Astrocyte of the cerebellum (primary cell): ENCODE measurements at regions not wholly inside any gene's neighbourhood (a gene's known extent, or its start where the extent isn't known, plus 50 kb on each side); places are given as distances from the start of the nearest gene placed in this dataset.
"Not testable (repeated sequence)": the region's sequence is repeated elsewhere in the genome, so short reads cannot be mapped to it uniquely, and the experiment has no call there.

Experiments
- DNase-seq: peaks from one replicate; pipeline ENCODE4 v3.0.0-alpha.2; 2011; ENCODE audit warnings: low read depth
- H3K4me3 ChIP-seq: 2 replicates; pipeline ENCODE4 v1.5.1; 2011; ENCODE audit warnings: mild to moderate bottlenecking, low read depth, low read length, moderate library complexity
- in situ Hi-C: cut with HindIII; loops from 2 replicates; pipeline ENCODE4 v1.10.0; 2017; ENCODE audit warnings: low sequenced_read_pairs
- TF ChIP-seq, protein P1 (sequence below): IDR thresholded peaks from 2 replicates; pipeline ENCODE4 v1.5.1; 2012; ENCODE audit warnings: low read length, low read depth, moderate library complexity, mild to moderate bottlenecking; ENCODE audit errors: missing control alignments

GRCh38 chr11:43177975-43178374, 133.8 kb upstream of the API5 start:
- TF ChIP-seq, protein P1, sequence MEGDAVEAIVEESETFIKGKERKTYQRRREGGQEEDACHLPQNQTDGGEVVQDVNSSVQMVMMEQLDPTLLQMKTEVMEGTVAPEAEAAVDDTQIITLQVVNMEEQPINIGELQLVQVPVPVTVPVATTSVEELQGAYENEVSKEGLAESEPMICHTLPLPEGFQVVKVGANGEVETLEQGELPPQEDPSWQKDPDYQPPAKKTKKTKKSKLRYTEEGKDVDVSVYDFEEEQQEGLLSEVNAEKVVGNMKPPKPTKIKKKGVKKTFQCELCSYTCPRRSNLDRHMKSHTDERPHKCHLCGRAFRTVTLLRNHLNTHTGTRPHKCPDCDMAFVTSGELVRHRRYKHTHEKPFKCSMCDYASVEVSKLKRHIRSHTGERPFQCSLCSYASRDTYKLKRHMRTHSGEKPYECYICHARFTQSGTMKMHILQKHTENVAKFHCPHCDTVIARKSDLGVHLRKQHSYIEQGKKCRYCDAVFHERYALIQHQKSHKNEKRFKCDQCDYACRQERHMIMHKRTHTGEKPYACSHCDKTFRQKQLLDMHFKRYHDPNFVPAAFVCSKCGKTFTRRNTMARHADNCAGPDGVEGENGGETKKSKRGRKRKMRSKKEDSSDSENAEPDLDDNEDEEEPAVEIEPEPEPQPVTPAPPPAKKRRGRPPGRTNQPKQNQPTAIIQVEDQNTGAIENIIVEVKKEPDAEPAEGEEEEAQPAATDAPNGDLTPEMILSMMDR: no peak

GRCh38 chr11:43194459-43194858, 117.3 kb upstream of the API5 start:
- in situ Hi-C loops, DNase-seq, H3K4me3 ChIP-seq: not testable (repeated sequence)

More at GRCh38 chr11:43177975-43178374, 133.8 kb upstream of the API5 start:
- DNase-seq: no peak
- H3K4me3 ChIP-seq: no peak overlapping the region
- in situ Hi-C loops: no loop called here

DNA sequence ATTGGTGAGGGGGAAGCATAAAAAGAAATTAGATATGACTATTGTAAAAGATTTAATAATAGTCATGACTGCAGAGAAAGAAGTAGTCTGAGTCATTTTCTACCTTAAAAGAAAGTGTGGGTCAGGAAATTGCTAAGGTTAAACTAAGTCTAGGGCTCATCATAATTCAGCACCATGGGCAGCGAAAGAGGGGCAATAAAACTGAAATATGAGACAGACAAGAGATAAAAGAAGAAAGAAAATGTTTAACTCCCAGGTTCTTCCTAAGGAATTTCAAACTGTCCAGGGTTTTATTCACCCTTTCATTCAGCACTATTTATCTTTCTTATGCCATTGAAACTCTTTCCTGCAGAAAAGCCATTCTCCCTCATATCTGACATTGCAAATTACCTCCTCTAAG, 114.4 kb upstream of the API5 start:
- H3K4me3 ChIP-seq: no peak overlapping the region
- TF ChIP-seq, protein P1: no peak
- in situ Hi-C loops: no loop called here
- no peak for DNase-seq

DNA sequence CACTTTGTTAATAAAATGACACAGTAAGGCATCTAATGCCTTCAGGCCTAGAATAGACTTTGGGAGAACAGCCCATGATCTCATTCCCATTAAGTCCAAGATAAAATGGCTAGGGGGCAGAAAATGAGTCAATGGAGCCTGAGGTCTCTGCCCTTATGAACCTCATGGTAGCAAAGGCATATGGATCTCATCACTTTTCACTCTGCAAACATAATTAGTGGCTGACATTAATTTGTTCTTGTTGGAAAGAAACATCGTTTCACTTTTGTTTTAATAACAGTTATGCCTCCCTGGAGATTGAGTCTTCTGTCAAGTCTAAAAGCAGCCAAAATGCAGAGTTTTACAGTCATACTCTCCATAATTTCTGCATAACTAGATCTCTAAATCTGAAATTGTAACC, 111.8 kb upstream of the API5 start:
- in situ Hi-C loops: no loop called here
- TF ChIP-seq, protein P1: no peak
- DNase-seq: no peak
- H3K4me3 ChIP-seq: no peak overlapping the region

DNA sequence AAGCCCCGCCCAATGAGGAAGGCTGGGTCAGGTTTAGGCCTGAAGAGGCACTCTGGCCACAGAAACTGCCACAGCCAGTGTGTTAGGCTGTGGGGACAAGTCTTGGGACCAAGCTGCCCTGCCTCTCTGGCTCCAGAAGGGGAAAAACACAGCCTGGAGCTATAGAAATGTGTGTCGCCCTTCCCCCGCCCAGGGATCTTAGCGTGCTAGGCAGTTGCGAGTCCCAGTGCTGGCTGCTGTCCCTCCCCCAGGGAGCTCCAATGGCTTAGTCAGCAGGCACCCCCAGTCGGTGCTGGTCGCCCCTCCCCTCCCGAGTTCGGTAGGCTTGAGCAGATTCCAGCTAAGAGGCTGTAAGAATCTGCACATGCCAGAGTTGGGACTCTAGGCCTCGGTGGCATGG, 99.5 kb upstream of the API5 start:
- in situ Hi-C loops: no loop called here
- no peak for DNase-seq
- H3K4me3 ChIP-seq: no peak overlapping the region
- TF ChIP-seq, protein P1: no peak

- H3K4me3 ChIP-seq: no peak overlapping the region
- no peak for DNase-seq
- in situ Hi-C loops: no loop called here
- TF ChIP-seq, protein P1: no peak
Measured at GRCh38 chr11:43214471-43214870, 97.3 kb upstream of the API5 start.

DNA sequence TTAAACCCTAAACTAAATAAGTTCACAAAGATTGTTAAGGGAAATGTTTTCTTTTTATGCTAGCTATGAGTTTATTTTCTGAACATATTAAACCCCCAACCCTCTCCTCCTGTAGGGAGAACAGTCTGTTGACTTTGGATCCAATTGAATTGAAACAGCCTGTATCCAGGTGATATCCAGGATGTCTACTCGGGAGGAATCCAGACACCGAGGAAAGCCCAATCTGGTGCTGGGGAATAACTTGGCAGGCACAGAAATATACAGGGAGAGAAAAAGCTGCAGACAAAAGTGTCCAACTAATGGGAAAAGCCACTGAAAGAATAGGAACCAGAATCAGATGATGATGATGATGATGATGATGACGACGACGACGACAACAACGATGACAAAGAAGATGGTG, 93.9 kb upstream of the API5 start:
- in situ Hi-C loops: no loop called here
- TF ChIP-seq, protein P1: no peak
- H3K4me3 ChIP-seq: no peak overlapping the region
- no peak for DNase-seq
